ENCODE measurements at regions not wholly inside any gene's neighbourhood (a gene's known extent, or its start where the extent isn't known, plus 50 kb on each side); places are given as distances from the start of the nearest gene placed in this dataset.

DNA sequence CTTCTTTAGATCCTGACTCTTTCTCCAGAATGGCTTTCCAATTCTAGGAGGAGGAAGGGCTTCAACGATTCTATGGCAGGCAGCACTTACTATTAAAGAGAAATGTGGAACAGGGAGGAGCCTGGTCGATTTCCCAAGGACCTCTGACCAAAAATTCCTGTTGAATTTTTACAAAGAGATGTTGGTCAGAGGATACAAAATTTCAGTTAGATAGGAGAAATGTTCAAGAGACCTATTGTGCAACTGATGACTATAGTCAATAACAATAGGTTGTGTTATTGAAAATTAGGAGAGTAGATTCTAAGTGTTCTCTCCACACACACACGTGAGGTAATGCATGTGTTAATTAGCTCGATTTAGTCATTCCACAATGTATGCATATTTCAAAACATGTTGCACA, 130.1 kb upstream of the TNFAIP3 start:
- 70 to 77% methylated on average over 4 of the region's 4 CpGs for WGBS, 2 donors
- no peak for ATAC-seq (ENCODE audit: insufficient read depth, low FRiP score)
- no peaks in the 10 kb centered on the region for H3K27me3 ChIP-seq (ENCODE audit: control insufficient read depth in 3 of 3, insufficient read depth in 3 of 3, low read length in 2 of 3)

DNA sequence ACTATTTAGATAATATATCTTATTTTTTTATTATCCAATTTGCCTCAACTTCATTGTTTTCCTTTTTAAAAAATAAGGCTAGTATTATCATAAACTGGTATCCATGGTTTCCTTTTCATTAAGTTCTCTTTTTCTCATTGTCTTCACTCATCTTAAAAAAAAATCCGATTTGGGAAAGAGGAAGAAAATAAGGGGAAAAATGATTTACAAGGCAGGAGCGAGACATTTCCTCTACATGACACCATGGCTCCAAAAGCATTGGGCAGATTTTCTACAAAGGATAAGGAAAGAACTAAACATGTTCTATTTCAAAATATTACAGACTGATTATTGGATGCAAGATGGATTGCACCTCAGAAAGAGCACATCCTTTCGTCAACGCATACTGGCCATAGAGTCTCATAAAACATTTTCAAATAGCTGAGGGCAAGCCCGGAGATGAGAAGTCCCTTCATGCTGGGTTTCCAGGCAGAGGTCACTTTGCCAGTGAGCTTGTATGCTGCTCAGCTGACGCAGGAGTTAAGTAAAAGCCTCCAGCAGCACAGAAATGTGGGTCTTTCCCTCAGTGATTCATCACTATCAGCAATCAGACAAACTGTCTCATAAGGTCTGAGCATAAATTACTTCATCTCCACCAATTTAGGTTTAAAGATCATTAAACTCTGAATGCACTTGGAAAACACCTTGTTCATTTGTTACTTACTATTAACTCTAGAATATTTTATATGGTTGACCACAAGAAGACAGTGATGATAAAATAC, 129.0 kb upstream of the TNFAIP3 start:
- Histone ChIP-seq H3K4me1 (ENCODE audit: control insufficient read depth in 5 of 5, insufficient read depth in 5 of 5, low read length in 5 of 5) (no peaks in the 10 kb centered on the region), H3K27me3 (ENCODE audit: control insufficient read depth in 3 of 3, insufficient read depth in 3 of 3, low read length in 2 of 3) (no peaks in the 10 kb centered on the region), H3K36me3 (ENCODE audit: control insufficient read depth in 4 of 4, insufficient read depth in 4 of 4, low read length in 4 of 4) (no peaks in the 10 kb centered on the region), H3K4me3 (no peak overlapping the region), H3K9me3 (ENCODE audit: control insufficient read depth in 4 of 4, insufficient read depth in 3 of 4, low read length in 3 of 4) (no peaks in the 10 kb centered on the region), H3K27ac (ENCODE audit: low read depth in 1 of 2, low read length in 1 of 2) (no peak overlapping the region), H3K9ac (ENCODE audit: insufficient read depth in 1 of 2, low read length in 2 of 2) (no peak overlapping the region)
- ATAC-seq (ENCODE audit: insufficient read depth, low FRiP score) (no peak), DNase-seq (no peak)
- TF ChIP-seq, protein P1, sequence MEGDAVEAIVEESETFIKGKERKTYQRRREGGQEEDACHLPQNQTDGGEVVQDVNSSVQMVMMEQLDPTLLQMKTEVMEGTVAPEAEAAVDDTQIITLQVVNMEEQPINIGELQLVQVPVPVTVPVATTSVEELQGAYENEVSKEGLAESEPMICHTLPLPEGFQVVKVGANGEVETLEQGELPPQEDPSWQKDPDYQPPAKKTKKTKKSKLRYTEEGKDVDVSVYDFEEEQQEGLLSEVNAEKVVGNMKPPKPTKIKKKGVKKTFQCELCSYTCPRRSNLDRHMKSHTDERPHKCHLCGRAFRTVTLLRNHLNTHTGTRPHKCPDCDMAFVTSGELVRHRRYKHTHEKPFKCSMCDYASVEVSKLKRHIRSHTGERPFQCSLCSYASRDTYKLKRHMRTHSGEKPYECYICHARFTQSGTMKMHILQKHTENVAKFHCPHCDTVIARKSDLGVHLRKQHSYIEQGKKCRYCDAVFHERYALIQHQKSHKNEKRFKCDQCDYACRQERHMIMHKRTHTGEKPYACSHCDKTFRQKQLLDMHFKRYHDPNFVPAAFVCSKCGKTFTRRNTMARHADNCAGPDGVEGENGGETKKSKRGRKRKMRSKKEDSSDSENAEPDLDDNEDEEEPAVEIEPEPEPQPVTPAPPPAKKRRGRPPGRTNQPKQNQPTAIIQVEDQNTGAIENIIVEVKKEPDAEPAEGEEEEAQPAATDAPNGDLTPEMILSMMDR (IDR thresholded peaks at IDR 0.05; ENCODE audit: control extremely low read depth, extremely low read depth): no peak
- WGBS, 2 donors: 69% methylated on average over 6 of the region's 6 CpGs

More for the DNA sequence above, 130.1 kb upstream of the TNFAIP3 start:
- no peak for DNase-seq
- Histone ChIP-seq H3K9ac (ENCODE audit: insufficient read depth in 1 of 2, low read length in 2 of 2) (no peak overlapping the region), H3K27ac (ENCODE audit: low read depth in 1 of 2, low read length in 1 of 2) (no peak overlapping the region), H3K4me3 (no peak overlapping the region), H3K9me3 (ENCODE audit: control insufficient read depth in 4 of 4, insufficient read depth in 3 of 4, low read length in 3 of 4) (no peaks in the 10 kb centered on the region), H3K36me3 (ENCODE audit: control insufficient read depth in 4 of 4, insufficient read depth in 4 of 4, low read length in 4 of 4) (no peaks in the 10 kb centered on the region), H3K4me1 (ENCODE audit: control insufficient read depth in 5 of 5, insufficient read depth in 5 of 5, low read length in 5 of 5) (peaks cover 0 to 5% (median 0%) of the 10 kb centered on the region in 5 donors)
- TF ChIP-seq, protein P1 (IDR thresholded peaks at IDR 0.05; ENCODE audit: control extremely low read depth, extremely low read depth): no peak

DNA sequence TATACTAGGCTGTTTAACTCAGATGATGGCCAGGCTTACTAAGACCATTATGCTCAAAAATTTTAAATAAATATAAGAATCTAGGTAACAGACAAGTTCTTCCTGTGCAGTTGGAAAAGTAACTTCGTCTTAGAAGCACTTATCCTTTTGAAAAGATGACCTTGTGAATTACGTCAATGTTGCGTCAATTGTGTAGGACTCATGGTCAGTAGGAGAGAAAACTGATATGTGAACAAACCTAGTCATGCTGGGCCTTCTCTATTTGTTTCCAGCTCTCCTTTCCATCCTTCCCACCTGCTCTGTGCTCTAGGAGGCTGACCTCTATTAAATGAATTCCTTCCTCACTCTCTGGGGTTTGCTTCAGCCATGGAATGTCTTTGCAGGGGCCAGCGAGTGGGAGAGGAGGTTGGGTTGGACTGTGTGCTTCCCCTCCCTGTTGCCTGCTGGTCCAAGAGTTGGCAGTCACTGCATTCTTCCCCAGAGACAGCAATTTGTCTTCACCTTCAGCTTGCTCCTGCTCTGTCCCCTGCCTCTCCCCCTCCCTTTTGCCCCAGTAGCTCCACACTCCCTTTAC, 128.0 kb upstream of the TNFAIP3 start:
- no peak overlapping the region for H3K27ac ChIP-seq (ENCODE audit: low read depth in 1 of 2, low read length in 1 of 2)
- no peaks in the 10 kb centered on the region for H3K9me3 ChIP-seq (ENCODE audit: control insufficient read depth in 4 of 4, insufficient read depth in 3 of 4, low read length in 3 of 4)
- H3K4me3 ChIP-seq: no peak overlapping the region
- TF ChIP-seq, protein P1 (IDR thresholded peaks at IDR 0.05; ENCODE audit: control extremely low read depth, extremely low read depth): no peak
- H3K4me1 ChIP-seq (ENCODE audit: control insufficient read depth in 5 of 5, insufficient read depth in 5 of 5, low read length in 5 of 5): no peaks in the 10 kb centered on the region
- no peaks in the 10 kb centered on the region for H3K36me3 ChIP-seq (ENCODE audit: control insufficient read depth in 4 of 4, insufficient read depth in 4 of 4, low read length in 4 of 4)
- H3K9ac ChIP-seq (ENCODE audit: insufficient read depth in 1 of 2, low read length in 2 of 2): no peak overlapping the region
- WGBS, 2 donors: 88 to 89% methylated on average over 4 of the region's 4 CpGs
- H3K27me3 ChIP-seq (ENCODE audit: control insufficient read depth in 3 of 3, insufficient read depth in 3 of 3, low read length in 2 of 3): no peaks in the 10 kb centered on the region
- ATAC-seq (ENCODE audit: insufficient read depth, low FRiP score) (no peak), DNase-seq (no peak)
